DMS114 treated with DMSO at 0.1 percent for 48 hours (cell line): ENCODE measurements at regions not wholly inside any gene's neighbourhood (a gene's known extent, or its start where the extent isn't known, plus 50 kb on each side); places are given as distances from the start of the nearest gene placed in this dataset.

ENCODE experiments used
- DNase-seq: peaks from one replicate; lab custom pipeline; 2025; ENCODE audit not compliant: unreplicated experiment; lab: John Stamatoyannopoulos, UW

DNA sequence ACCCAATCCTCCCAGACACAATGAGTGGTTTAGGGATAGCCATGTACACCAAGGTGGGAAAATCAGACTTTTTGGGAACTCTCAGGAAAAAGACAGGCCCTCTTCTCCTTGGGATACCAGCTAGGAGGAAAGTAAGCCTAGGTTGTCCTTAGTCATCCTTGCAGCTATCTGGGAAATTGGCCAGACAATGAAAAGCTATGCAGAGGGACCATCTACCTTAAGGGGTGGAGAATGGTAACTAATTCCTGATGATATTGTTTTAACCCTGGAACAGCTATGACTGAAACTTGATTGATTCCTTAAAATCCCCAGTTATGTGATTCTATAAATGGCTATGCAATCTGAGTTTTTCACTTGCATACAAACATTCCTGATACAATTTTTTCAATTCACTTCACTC is 88.9 kb upstream of the BNC2 start:
- DNase-seq: no peak

DNA sequence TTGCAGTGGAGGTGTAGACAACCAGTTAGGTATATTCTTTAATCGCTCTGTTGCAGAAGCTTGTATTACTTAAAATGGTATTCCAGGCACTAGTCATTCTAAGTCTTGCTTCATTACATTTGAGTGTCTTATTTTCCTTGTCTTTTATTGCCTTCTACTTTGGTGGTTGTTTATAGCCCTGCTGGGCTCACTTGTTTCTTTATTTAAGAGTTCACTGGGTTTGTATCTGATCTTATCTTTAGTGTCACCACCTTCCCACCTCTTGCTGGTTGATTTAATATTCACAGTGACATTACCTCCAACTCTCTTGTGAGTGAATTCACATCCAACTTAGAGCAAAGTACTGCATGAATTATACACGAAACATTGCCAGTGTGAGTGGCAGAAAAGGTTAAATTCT is 83.6 kb upstream of the BNC2 start:
- DNase-seq: no peak

DNA sequence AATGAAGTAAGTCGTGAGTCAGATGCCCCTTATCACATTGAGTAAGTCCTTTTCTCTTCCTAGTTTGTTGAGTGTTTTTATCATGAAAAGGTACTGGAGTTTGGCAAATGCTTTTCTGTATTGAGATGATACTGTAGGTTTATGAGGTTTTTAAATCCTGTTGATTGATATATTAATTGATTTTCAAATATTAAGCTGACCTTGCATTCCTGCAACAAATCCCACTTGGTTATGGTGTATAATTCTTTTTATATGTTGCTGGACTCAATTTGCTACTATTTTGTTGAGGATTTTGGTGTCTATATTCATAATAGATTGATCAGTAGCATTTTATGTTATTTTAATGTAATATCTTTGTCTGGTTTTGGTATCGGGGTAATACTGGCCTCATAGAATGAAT is 81.0 kb upstream of the BNC2 start:
- no peak for DNase-seq

DNA sequence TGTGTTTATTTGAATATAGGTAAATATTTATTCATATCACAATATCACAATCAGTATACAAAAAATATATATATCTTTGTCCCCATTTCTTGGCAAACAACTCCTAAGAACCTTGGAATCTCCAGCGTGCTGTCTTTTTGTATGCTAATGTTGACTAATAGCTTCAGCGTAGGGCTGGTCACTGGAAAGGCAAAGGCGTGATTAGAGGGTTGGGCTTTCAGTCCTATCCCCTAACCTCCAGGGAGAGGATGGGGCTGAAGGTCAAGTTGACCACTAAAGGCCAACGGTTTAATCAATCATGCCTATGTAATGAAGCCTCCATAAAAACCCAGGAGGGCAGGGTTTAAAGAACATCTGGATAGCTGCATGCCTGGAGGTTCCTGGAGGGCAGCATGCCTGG is 79.6 kb upstream of the BNC2 start:
- no peak for DNase-seq

DNA sequence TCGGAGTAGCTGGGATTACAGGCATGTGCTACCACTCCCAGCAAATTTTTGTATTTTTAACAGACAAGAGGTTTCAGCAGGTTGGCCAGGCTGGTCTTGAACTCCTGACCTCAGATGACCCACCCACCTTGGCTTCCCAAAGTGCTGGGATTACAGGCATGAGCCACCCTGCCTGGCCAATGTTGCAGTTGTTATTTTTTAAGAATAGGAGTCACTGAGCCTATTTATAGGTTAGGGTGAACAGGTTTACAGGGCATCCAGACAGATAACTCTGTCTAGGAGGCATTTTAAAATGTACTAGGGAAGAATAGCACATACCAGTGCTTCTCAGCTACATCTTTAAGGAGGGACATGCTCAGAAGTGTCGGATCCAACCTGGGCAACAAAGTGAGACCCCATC is 60.1 kb upstream of the BNC2 start:
- no peak for DNase-seq

DNA sequence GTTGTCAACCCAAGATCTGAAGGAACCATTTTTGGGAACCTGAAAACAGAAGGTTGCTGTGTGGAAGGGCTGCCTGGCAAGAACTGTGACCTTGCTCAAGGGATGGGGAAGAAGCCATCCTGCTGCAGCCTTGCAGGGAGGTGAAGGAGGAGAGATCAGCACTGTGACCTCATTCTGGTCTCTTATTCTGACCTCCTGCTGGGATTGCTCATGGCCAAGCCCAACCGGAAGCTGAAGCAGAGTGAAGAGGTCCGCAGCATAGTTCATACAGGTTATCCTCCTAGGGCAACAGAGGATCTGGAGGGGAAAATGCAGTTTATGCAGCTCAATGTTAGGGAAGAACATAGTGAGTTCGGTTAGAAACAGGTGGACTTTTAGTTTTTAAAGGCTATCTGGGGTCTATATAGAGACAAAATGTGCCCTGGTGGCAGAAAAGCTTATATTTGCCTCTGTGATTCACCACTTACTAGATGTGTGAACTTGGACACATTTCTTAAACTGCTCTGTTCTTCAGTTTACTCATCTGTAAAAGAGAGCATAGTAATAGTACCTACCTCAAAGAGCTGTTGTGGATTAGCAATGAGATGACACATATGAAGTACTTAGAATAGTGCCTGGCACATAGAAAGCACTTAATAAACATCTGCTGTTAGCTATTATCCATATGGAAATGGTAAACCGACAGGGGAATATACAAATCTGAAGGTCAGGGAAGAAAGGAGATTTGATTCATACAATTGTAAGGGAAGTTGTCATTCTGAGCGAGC is 57.9 kb upstream of the BNC2 start:
- DNase-seq: no peak

DNA sequence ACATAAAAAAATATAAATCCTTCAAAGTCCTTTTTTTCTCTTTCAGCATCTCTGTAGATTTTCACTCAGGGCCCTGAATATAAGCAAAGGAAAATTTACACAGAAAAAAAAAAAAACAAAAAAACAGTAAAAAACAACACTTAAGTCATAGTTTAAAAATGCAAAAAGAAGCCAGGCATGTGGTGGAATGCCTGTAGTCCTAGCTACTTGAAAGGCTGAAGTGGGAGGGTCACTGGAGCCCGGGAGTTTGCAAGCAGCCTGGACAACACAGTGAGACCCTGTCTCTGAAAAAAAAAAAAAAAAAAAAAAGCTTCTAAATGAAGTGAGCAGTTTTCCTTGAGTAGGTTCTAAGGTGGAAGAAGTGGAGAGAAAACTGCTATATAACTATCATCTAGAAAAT is 55.0 kb upstream of the BNC2 start:
- no peak for DNase-seq

DNA sequence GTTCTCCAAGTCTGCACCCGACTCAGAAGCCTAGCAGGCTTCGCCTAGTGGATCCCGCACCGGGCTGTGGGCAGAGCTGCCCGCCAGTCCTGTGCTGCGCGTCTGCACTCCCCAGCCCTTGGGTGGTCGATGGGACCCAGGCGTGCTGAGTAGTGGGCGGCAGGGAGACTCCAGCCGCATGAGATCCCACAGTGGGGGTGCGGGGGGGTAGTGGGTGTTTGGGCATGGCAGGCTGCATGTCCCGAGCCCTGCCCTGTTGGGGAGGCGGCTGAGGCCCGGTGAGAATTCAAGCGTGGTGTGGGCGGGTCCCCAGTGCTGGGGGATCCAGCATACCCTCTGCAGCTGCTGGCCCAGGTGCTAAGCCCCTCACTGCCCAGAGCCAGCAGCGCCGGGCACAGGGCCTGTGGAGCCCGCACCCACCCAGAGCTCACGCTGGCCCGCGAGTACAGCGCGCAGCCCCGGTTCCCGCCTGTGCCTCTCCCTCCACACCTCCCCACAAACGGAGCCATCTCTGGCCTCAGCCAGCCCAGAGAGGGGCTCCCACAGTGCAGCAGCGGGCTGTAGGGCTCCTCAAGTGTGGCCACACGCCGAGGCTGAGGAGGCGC is 53.9 kb upstream of the BNC2 start:
- no peak for DNase-seq

DNA sequence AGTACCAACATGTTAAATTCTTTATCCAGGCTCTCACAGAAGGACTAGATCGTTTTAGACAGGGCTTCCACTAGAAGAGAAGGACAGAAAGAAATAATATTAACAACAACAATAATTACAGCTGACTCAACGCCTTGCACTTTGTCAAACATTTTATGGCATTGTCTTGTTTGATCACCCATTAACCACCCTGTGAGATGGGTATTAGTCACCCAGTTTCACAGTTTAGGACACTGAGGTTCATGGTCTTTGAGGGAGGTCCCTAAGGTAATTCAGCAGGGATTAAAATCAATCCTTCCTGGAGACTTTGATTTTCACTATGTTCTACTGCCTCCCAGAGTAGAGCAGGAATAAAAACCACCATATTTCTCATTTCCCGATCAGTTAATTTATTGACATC is 51.4 kb upstream of the BNC2 start:
- no peak for DNase-seq
